HepG2 (cell line): ENCODE measurements at regions not wholly inside any gene's neighbourhood (a gene's known extent, or its start where the extent isn't known, plus 50 kb on each side); places are given as distances from the start of the nearest gene placed in this dataset.

Experiments
- CBX1 ChIP-seq: IDR thresholded peaks from one replicate; pipeline ENCODE4 v1.6.1; 2016; ENCODE audit warnings: antibody characterized with exemption, low read depth
- EEA1 ChIP-seq: sonication (generic); formaldehyde crosslinking; IDR thresholded peaks from 2 replicates; pipeline ENCODE4 v1.5.1; 2020; ENCODE audit warnings: mild to moderate bottlenecking, missing genetic modification reagents, borderline replicate concordance
- FOXJ3 ChIP-seq: sonication (generic); formaldehyde crosslinking; IDR thresholded peaks from 2 replicates; pipeline ENCODE4 v1.4.0; 2020; ENCODE audit warnings: missing genetic modification reagents, mild to moderate bottlenecking, borderline replicate concordance
- GRHL1 ChIP-seq: sonication (generic); formaldehyde crosslinking; conservative IDR thresholded peaks from 2 replicates; pipeline ENCODE4 v1.8.0; 2022; ENCODE audit warnings: missing genetic modification reagents
- GTF2F1 ChIP-seq: fragments of 150-350 bp; IDR thresholded peaks from 2 replicates; pipeline ENCODE4 v1.6.1; 2014; ENCODE audit warnings: low read length
- HDAC6 ChIP-seq: fragments of 200-600 bp; sonication (generic); IDR thresholded peaks from 2 replicates; pipeline ENCODE4 v1.7.0; 2017; ENCODE audit warnings: mild to moderate bottlenecking, antibody characterized with exemption, low read length, low read depth
- HNRNPH1 ChIP-seq: fragments of 200-400 bp; formaldehyde crosslinking; optimal IDR thresholded peaks from 2 replicates; pipeline ENCODE3; 2017; ENCODE audit warnings: mild to moderate bottlenecking, low read depth, low read length
- KLF15 ChIP-seq: sonication (generic); formaldehyde crosslinking; IDR thresholded peaks from 2 replicates; pipeline ENCODE4 v1.8.1; 2023; ENCODE audit warnings: borderline replicate concordance, mild to moderate bottlenecking, inconsistent platforms, missing genetic modification reagents, mixed read lengths
- NFIB ChIP-seq: sonication (generic); formaldehyde crosslinking; IDR thresholded peaks from 2 replicates; pipeline ENCODE4 v1.9.0; 2021; ENCODE audit warnings: missing genetic modification reagents, mild to moderate bottlenecking, borderline replicate concordance
- PATZ1 ChIP-seq: sonication (generic); formaldehyde crosslinking; IDR thresholded peaks from 2 replicates; pipeline ENCODE4 v1.4.0; 2020; ENCODE audit warnings: missing genetic modification reagents
- SMYD3 ChIP-seq: sonication (generic); formaldehyde crosslinking; IDR thresholded peaks from 2 replicates; pipeline ENCODE4 v1.8.1; 2023; ENCODE audit warnings: mild to moderate bottlenecking, missing genetic modification reagents
- STAG1 ChIP-seq: sonication (generic); formaldehyde crosslinking; IDR thresholded peaks from 2 replicates; pipeline ENCODE4 v1.4.0; 2020; ENCODE audit warnings: missing genetic modification reagents
- ZBTB21 ChIP-seq: sonication (generic); formaldehyde crosslinking; IDR thresholded peaks from 2 replicates; pipeline ENCODE4 v1.4.0; 2020; ENCODE audit warnings: missing genetic modification reagents
- ZC3H13 ChIP-seq: sonication (generic); formaldehyde crosslinking; IDR thresholded peaks from 2 replicates; pipeline ENCODE4 v1.8.1; 2023; ENCODE audit warnings: mild to moderate bottlenecking, missing genetic modification reagents, moderate library complexity
- ZIK1 ChIP-seq: sonication (generic); formaldehyde crosslinking; IDR thresholded peaks from 2 replicates; pipeline ENCODE4 v1.5.0; 2020; ENCODE audit warnings: mild to moderate bottlenecking, low read depth, missing genetic modification reagents, borderline replicate concordance
- ZNF563 ChIP-seq: sonication (generic); formaldehyde crosslinking; IDR thresholded peaks from 2 replicates; pipeline ENCODE4 v1.8.0; 2022; ENCODE audit warnings: mild to moderate bottlenecking, moderate library complexity, missing genetic modification reagents
- ZNF629 ChIP-seq: sonication (generic); formaldehyde crosslinking; conservative IDR thresholded peaks from 2 replicates; pipeline ENCODE4 v1.5.0; 2020; ENCODE audit warnings: missing genetic modification reagents
- TF ChIP-seq, protein P1 (sequence below): IDR thresholded peaks from 2 replicates; pipeline ENCODE4 v1.6.1; 2016; ENCODE audit warnings: control low read depth

DNA sequence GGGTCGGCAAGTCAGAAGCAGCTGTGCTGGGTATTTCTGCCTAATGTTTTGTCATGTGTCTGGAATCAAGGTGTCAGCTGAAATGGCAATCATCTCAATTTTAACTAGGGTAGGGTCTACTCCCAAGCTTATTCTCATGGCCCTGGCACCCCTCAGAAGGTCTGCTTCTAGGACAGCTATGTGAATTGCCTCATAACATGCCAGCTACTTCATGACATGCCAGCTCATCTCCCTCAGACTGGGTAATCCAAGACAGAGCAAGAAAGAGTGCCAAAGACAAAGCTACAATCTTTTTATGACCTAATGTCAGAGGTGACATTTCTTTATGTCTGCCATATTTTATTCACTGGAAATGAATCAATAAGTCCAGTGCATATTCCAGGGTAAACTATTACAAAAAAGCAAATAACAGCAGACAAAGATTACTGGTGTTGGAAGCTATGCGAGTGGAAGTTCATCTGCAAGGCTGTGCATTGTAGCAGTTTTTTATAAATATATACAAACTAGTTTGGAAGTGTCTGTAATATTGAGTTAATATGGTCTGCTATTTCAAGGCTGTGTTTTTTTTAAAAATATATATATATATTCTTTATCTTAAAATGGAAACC is 153.3 kb downstream of the FSIP2 start (continued):
- TF ChIP-seq HDAC6 (no peak), ZNF563 (CRISPR knock-in tag) (no peak), FOXJ3 (CRISPR knock-in tag) (no peak), STAG1 (CRISPR knock-in tag) (no peak), KLF15 (CRISPR knock-in tag) (no peak), HNRNPH1 (no peak), GRHL1 (CRISPR knock-in tag) (no peak), PATZ1 (CRISPR knock-in tag) (no peak), ZIK1 (CRISPR knock-in tag) (no peak), GTF2F1 (no peak), ZNF629 (CRISPR knock-in tag) (no peak), ZBTB21 (no peak), EEA1 (CRISPR knock-in tag) (no peak), NFIB (CRISPR knock-in tag) (no peak), CBX1 (no peak), ZC3H13 (CRISPR knock-in tag) (no peak), SMYD3 (CRISPR knock-in tag) (no peak)
- TF ChIP-seq, protein P1, sequence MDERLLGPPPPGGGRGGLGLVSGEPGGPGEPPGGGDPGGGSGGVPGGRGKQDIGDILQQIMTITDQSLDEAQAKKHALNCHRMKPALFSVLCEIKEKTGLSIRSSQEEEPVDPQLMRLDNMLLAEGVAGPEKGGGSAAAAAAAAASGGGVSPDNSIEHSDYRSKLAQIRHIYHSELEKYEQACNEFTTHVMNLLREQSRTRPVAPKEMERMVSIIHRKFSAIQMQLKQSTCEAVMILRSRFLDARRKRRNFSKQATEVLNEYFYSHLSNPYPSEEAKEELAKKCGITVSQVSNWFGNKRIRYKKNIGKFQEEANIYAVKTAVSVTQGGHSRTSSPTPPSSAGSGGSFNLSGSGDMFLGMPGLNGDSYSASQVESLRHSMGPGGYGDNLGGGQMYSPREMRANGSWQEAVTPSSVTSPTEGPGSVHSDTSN: no peak
